Spleen (tissue), 11 donors: ENCODE measurements at regions not wholly inside any gene's neighbourhood (a gene's known extent, or its start where the extent isn't known, plus 50 kb on each side); places are given as distances from the start of the nearest gene placed in this dataset.

ENCODE experiments used
- DNase-seq: peaks from one replicate; pipeline ENCODE4 v3.0.0-alpha.2; 2020
- H3K27ac ChIP-seq, 8 donors: fragments of 200-600 bp; sonication (generic) in 7 of 8; 1 replicate in 4 of 8; 2 replicates in 4 of 8; pipeline versions ENCODE4 v1.5.0 to v1.8.0; 2016 to 2021; ENCODE audit warnings: inconsistent platforms in 4 of 8, mild to moderate bottlenecking in 4 of 8, moderate library complexity in 1 of 8
- H3K27me3 ChIP-seq, 7 donors: fragments of 200-600 bp; sonication (generic) in 6 of 7; replicated peaks in 1 of 7; 1 replicate in 4 of 7; 2 replicates in 3 of 7; pipeline versions ENCODE4 v1.5.0 to v1.8.0; 2016 to 2021; ENCODE audit warnings: inconsistent platforms in 3 of 7, mild to moderate bottlenecking in 1 of 7
- H3K36me3 ChIP-seq, 6 donors: fragments of 200-600 bp; sonication (generic) in 5 of 6; 1 replicate in 4 of 6; 2 replicates in 2 of 6; pipeline versions ENCODE4 v1.5.0 to v1.8.0; 2016 to 2021; ENCODE audit warnings: inconsistent platforms in 2 of 6
- H3K4me1 ChIP-seq, 6 donors: fragments of 200-600 bp; sonication (generic) in 5 of 6; 1 replicate in 3 of 6; 2 replicates in 3 of 6; pipeline versions ENCODE4 v1.5.0 to v1.8.0; 2016 to 2021; ENCODE audit warnings: inconsistent platforms in 3 of 6
- H3K4me3 ChIP-seq, 8 donors: fragments of 200-600 bp; sonication (generic) in 7 of 8; 1 replicate in 4 of 8; 2 replicates in 4 of 8; pipeline versions ENCODE4 v1.5.0 to v1.8.0; 2016 to 2021; ENCODE audit warnings: inconsistent platforms in 4 of 8, mild to moderate bottlenecking in 4 of 8, moderate library complexity in 2 of 8
- H3K9me3 ChIP-seq, 8 donors: fragments of 200-600 bp; sonication (generic) in 7 of 8; 1 replicate in 4 of 8; 2 replicates in 4 of 8; pipeline versions ENCODE4 v1.5.0 to v1.8.0; 2016 to 2021; ENCODE audit warnings: inconsistent platforms in 4 of 8
- POLR2A ChIP-seq, 3 donors: fragments of 450-650 bp; IDR thresholded peaks; one replicate each; pipeline ENCODE4 v1.5.1; 2017; ENCODE audit warnings: antibody characterized with exemption in 3 of 3, mild to moderate bottlenecking in 1 of 3
- POLR2AphosphoS5 ChIP-seq, 3 donors: sonication (generic); formaldehyde crosslinking; IDR thresholded peaks; one replicate each; pipeline ENCODE4 v1.5.1; 2017; ENCODE audit warnings: antibody characterized with exemption in 3 of 3
- WGBS, 5 donors: extraction: QIAGEN DNeasy Blood & Tissue Kit in 3 of 5; methylation state at CpG; one replicate each; pipeline versions ENCODE4 v1.1.5 to v1.1.7; 2013 to 2018; 5-methylcytosine and 5-hydroxymethylcytosine counted together
- intact Hi-C: fragments of 100-400 bp; cut with DNase I; formaldehyde crosslinking; loops from one replicate; pipeline ENCODE4 v1.15.0; 2023; ENCODE audit warnings: low total_unique reads
- TF ChIP-seq, protein P1 (sequence below), 11 experiments: fragments of 200-600 bp in 7 of 11; fragments of 450-650 bp in 4 of 11; sonication (generic) in 4 of 11; IDR thresholded peaks in 8 of 11; conservative IDR thresholded peaks in 3 of 11; 1 replicate in 7 of 11; 2 replicates in 4 of 11; pipeline versions ENCODE4 v1.4.0 to v1.8.0; 2016 to 2021; ENCODE audit warnings: antibody characterized with exemption in 11 of 11, inconsistent platforms in 4 of 11, mild to moderate bottlenecking in 1 of 11
- donor health status: healthy with polysubstance abuse.
- donor health status: DM: no; HTN: no; CAD: no; lungs with moderate emphysema.
- donor health status: DM: no; HTN: no; CAD: no.
- donor health status: Bipolar disorder and iron deficiency.
- donor health status: healthy.
- donor health status: DM: no; HTN: no; CAD: no.
- donor health status: DM: yes; HTN: yes; CAD: no.

DNA sequence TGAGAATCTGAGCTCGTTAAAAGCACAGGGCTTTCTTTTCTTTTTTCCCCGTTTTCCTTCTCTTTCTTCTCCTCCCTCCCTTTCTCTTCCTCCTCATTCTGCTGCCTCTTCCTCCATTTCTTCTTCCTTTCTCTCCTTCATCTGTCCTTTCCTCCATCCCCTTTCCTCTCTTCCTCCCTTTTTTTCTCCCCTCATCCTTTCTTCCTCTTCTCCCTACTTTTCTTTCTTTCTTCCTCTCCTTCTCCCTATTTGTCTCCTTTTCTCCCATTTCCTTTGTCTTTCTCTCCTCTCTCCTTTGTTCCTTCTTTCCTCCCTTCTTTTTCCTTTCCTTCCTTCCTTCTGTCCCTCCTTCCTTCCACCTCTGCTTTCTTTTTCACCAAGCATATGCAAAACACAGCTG, 649.4 kb downstream of the IRX1 start:
- Histone ChIP-seq H3K27me3 (no peaks in the 10 kb centered on the region), H3K4me3 (no peak overlapping the region), H3K4me1 (no peaks in the 10 kb centered on the region), H3K27ac (no peak overlapping the region), H3K9me3 (peaks cover 0 to 4% (median 0%) of the 10 kb centered on the region in 8 donors), H3K36me3 (no peaks in the 10 kb centered on the region)
- intact Hi-C loops: no loop called here
- DNase-seq: no peak
- no peak for TF ChIP-seq POLR2AphosphoS5 (IDR thresholded peaks at IDR 0.05)
- TF ChIP-seq POLR2A (IDR thresholded peaks at IDR 0.05): no peak
- TF ChIP-seq, protein P1, sequence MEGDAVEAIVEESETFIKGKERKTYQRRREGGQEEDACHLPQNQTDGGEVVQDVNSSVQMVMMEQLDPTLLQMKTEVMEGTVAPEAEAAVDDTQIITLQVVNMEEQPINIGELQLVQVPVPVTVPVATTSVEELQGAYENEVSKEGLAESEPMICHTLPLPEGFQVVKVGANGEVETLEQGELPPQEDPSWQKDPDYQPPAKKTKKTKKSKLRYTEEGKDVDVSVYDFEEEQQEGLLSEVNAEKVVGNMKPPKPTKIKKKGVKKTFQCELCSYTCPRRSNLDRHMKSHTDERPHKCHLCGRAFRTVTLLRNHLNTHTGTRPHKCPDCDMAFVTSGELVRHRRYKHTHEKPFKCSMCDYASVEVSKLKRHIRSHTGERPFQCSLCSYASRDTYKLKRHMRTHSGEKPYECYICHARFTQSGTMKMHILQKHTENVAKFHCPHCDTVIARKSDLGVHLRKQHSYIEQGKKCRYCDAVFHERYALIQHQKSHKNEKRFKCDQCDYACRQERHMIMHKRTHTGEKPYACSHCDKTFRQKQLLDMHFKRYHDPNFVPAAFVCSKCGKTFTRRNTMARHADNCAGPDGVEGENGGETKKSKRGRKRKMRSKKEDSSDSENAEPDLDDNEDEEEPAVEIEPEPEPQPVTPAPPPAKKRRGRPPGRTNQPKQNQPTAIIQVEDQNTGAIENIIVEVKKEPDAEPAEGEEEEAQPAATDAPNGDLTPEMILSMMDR (IDR thresholded peaks at IDR 0.05 in 8 of 11, conservative IDR thresholded peaks at IDR 0.05 in 3 of 11): no peak
- 64 to 81% (median 75%) methylated on average over 2 of the region's 2 CpGs for WGBS, 5 donors

DNA sequence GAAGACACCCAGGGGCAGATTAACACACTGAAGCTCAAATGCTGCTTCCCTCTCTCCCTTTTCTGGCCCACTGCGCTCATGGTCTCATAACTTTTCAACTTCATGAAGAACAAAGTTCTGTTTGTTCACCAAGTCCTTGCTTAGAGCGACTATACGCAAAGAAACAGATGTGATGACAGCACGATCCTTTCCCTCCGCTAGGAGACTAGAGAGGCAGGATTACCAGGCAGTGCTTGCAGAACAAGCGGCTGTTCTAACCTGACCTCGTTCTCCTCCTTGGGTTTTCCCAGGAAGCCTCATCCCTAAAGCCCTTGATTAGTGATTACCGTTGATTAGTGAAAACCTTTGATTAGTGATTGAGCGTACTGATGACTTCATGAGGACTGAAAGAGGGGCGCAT, 649.9 kb downstream of the IRX1 start:
- H3K27ac ChIP-seq: no peak overlapping the region
- peaks cover 0 to 4% (median 0%) of the 10 kb centered on the region in 8 donors for H3K9me3 ChIP-seq
- H3K4me3 ChIP-seq: no peak overlapping the region
- 84 to 90% (median 90%) methylated on average over 10 of the region's 10 CpGs for WGBS, 5 donors
- DNase-seq: no peak
- TF ChIP-seq, protein P1 (IDR thresholded peaks at IDR 0.05 in 8 of 11, conservative IDR thresholded peaks at IDR 0.05 in 3 of 11): no peak
- TF ChIP-seq POLR2AphosphoS5 (IDR thresholded peaks at IDR 0.05) (no peak), POLR2A (IDR thresholded peaks at IDR 0.05) (no peak)
- intact Hi-C loops: no loop called here
- no peaks in the 10 kb centered on the region for H3K27me3 ChIP-seq
- H3K36me3 ChIP-seq: no peaks in the 10 kb centered on the region
- H3K4me1 ChIP-seq: no peaks in the 10 kb centered on the region

DNA sequence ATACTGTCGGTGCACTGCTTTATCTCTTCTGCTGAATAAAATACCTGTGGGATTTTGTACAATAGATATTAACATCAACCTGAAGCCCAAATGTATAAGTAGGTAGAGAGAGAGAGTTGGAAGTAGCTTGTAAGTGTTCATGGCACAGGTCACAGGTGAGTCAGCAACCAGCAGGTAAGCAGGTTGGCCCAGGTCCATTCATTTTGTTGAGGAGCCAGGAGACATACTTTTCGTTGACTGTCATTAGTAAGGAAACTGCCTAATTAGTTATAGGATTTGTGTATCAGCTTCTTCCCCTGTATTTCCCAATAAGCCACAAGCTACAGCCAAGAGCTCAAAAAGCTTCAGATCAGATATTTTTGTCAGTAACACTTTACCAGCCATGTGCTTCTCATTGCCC, 650.8 kb downstream of the IRX1 start:
- Histone ChIP-seq H3K27ac (no peak overlapping the region), H3K4me3 (no peak overlapping the region), H3K9me3 (peaks cover 0 to 4% (median 0%) of the 10 kb centered on the region in 8 donors), H3K27me3 (no peaks in the 10 kb centered on the region), H3K4me1 (no peaks in the 10 kb centered on the region), H3K36me3 (no peaks in the 10 kb centered on the region)
- DNase-seq: no peak
- intact Hi-C loops: no loop called here
- TF ChIP-seq, protein P1 (IDR thresholded peaks at IDR 0.05 in 8 of 11, conservative IDR thresholded peaks at IDR 0.05 in 3 of 11): no peak
- no peak for TF ChIP-seq POLR2A (IDR thresholded peaks at IDR 0.05)
- TF ChIP-seq POLR2AphosphoS5 (IDR thresholded peaks at IDR 0.05): no peak
- WGBS, 5 donors: 75 to 84% (median 84%) methylated on average over 2 of the region's 2 CpGs

DNA sequence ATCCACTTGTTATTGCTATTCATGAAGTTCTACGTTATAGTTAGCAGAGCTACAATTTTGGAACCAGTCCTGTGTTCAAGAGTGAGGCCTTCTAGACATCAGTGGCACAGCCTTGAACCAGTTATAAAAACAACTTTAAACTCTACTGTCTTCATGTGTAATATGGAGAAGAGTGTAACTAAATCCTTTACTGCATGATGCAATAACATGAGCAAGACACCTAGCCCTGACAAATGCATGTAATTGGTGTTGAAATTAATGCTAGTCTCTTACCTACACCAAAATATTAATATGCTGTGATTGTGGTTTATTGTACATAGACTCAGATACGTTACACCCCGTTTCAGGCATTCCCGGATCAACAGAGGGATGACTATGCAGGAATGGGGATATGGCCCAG, 654.6 kb downstream of the IRX1 start:
- DNase-seq: no peak
- TF ChIP-seq POLR2A (IDR thresholded peaks at IDR 0.05): no peak
- no peak for TF ChIP-seq POLR2AphosphoS5 (IDR thresholded peaks at IDR 0.05)
- TF ChIP-seq, protein P1 (IDR thresholded peaks at IDR 0.05 in 8 of 11, conservative IDR thresholded peaks at IDR 0.05 in 3 of 11): no peak
- intact Hi-C loops: no loop called here
- 78 to 88% (median 87%) methylated on average over 4 of the region's 4 CpGs for WGBS, 5 donors
- no peaks in the 10 kb centered on the region for H3K4me1 ChIP-seq
- no peak overlapping the region for H3K27ac ChIP-seq
- no peak overlapping the region for H3K4me3 ChIP-seq
- no peaks in the 10 kb centered on the region for H3K36me3 ChIP-seq
- peaks cover 0 to 10% (median 0%) of the 10 kb centered on the region in 8 donors for H3K9me3 ChIP-seq
- H3K27me3 ChIP-seq: no peaks in the 10 kb centered on the region
